ENCODE measurements at regions not wholly inside any gene's neighbourhood (a gene's known extent, or its start where the extent isn't known, plus 50 kb on each side); places are given as distances from the start of the nearest gene placed in this dataset.
"Not testable (repeated sequence)": the region's sequence is repeated elsewhere in the genome, so short reads cannot be mapped to it uniquely, and the experiment has no call there.

- no peaks in the 10 kb centered on the region for H3K36me3 Mint-ChIP-seq
- no peak for ATAC-seq
- no peak overlapping the region for H3K4me3 Mint-ChIP-seq
- H3K4me1 Mint-ChIP-seq, result no peaks in the 10 kb centered on the region
- H3K9me3 Mint-ChIP-seq, result peaks cover 4% of the 10 kb centered on the region
- no peak overlapping the region for H3K27ac Mint-ChIP-seq
- DNase-seq (ENCODE audit: low spot score in 2 of 2), result no peak
These were observed 104.8 kb downstream of the PSMG1 start for GRCh38 chr21:39078322-39079065.

- Mint-ChIP-seq H3K36me3 (no peaks in the 10 kb centered on the region), H3K4me3 (no peak overlapping the region)
These were observed 105.4 kb downstream of the PSMG1 start for GRCh38 chr21:39077876-39078275.

GRCh38 chr21:39074508-39074907 lies 108.7 kb downstream of the PSMG1 start:
- ATAC-seq (no peak), DNase-seq (ENCODE audit: low spot score in 2 of 2) (no peak)
- Mint-ChIP-seq H3K27ac (no peak overlapping the region), H3K36me3 (no peaks in the 10 kb centered on the region), H3K9me3 (peaks cover 4% of the 10 kb centered on the region), H3K4me3 (no peak overlapping the region), H3K4me1 (no peaks in the 10 kb centered on the region)

More at GRCh38 chr21:39077876-39078275, 105.4 kb downstream of the PSMG1 start:
- DNase-seq (ENCODE audit: low spot score in 2 of 2) (no peak), ATAC-seq (no peak)
- Mint-ChIP-seq H3K9me3 (peaks cover 4% of the 10 kb centered on the region), H3K4me1 (no peaks in the 10 kb centered on the region), H3K27ac (no peak overlapping the region)

GRCh38 chr21:39073717-39074116 lies 109.5 kb downstream of the PSMG1 start:
- DNase-seq (ENCODE audit: low spot score in 2 of 2), result no peak

GRCh38 chr21:39073063-39073462 lies 110.2 kb downstream of the PSMG1 start:
- ATAC-seq (no peak), DNase-seq (ENCODE audit: low spot score in 2 of 2) (no peak)
- H3K36me3 Mint-ChIP-seq, result no peaks in the 10 kb centered on the region
- H3K27ac Mint-ChIP-seq, result no peak overlapping the region
- H3K4me3 Mint-ChIP-seq, result no peak overlapping the region
- H3K9me3 Mint-ChIP-seq, result peaks cover 4% of the 10 kb centered on the region
- no peaks in the 10 kb centered on the region for H3K4me1 Mint-ChIP-seq

More at GRCh38 chr21:39073717-39074116, 109.5 kb downstream of the PSMG1 start:
- peaks cover 4% of the 10 kb centered on the region for H3K9me3 Mint-ChIP-seq
- H3K27ac Mint-ChIP-seq, result no peak overlapping the region
- ATAC-seq, result no peak
- H3K4me3 Mint-ChIP-seq, result no peak overlapping the region
- H3K4me1 Mint-ChIP-seq, result no peaks in the 10 kb centered on the region
- no peaks in the 10 kb centered on the region for H3K36me3 Mint-ChIP-seq

- Mint-ChIP-seq H3K27ac (no peak overlapping the region), H3K36me3 (no peaks in the 10 kb centered on the region), H3K4me1 (no peaks in the 10 kb centered on the region), H3K4me3 (no peak overlapping the region), H3K9me3 (peaks cover 4% of the 10 kb centered on the region)
- DNase-seq (ENCODE audit: low spot score in 2 of 2), result no peak
- ATAC-seq, result no peak
These were observed 110.8 kb downstream of the PSMG1 start for GRCh38 chr21:39072468-39072867.

- Mint-ChIP-seq H3K27ac (no peak overlapping the region), H3K4me1 (no peaks in the 10 kb centered on the region), H3K9me3 (peaks cover 4% of the 10 kb centered on the region), H3K4me3 (no peak overlapping the region), H3K36me3 (no peaks in the 10 kb centered on the region)
- no peak for ATAC-seq
- DNase-seq (ENCODE audit: low spot score in 2 of 2), result no peak
These were observed 111.5 kb downstream of the PSMG1 start for GRCh38 chr21:39071623-39072214.

GRCh38 chr21:39069856-39070255 lies 113.4 kb downstream of the PSMG1 start:
- H3K36me3 Mint-ChIP-seq; H3K9me3 Mint-ChIP-seq; H3K27ac Mint-ChIP-seq; DNase-seq (ENCODE audit: low spot score in 2 of 2); ATAC-seq; H3K4me3 Mint-ChIP-seq; H3K4me1 Mint-ChIP-seq: not testable (repeated sequence)

GRCh38 chr21:39066829-39067780 lies 116.1 kb downstream of the PSMG1 start:
- H3K9me3 Mint-ChIP-seq, result no peaks in the 10 kb centered on the region
- no peaks in the 10 kb centered on the region for H3K4me1 Mint-ChIP-seq
- no peak overlapping the region for H3K27ac Mint-ChIP-seq
- ATAC-seq (no peak), DNase-seq (ENCODE audit: low spot score in 2 of 2) (no peak)
- no peak overlapping the region for H3K4me3 Mint-ChIP-seq
- no peaks in the 10 kb centered on the region for H3K36me3 Mint-ChIP-seq

GRCh38 chr21:39065917-39066316 lies 117.3 kb downstream of the PSMG1 start:
- Mint-ChIP-seq H3K4me1 (no peaks in the 10 kb centered on the region), H3K4me3 (no peak overlapping the region), H3K36me3 (no peaks in the 10 kb centered on the region), H3K27ac (no peak overlapping the region), H3K9me3 (no peaks in the 10 kb centered on the region)
- DNase-seq (ENCODE audit: low spot score in 2 of 2), result no peak
- ATAC-seq, result no peak

GRCh38 chr21:39064325-39065012 lies 118.8 kb downstream of the PSMG1 start:
- ATAC-seq (no peak), DNase-seq (ENCODE audit: low spot score in 2 of 2) (no peak)
- Mint-ChIP-seq H3K27ac (no peak overlapping the region), H3K9me3 (no peaks in the 10 kb centered on the region), H3K4me3 (no peak overlapping the region), H3K4me1 (no peaks in the 10 kb centered on the region), H3K36me3 (no peaks in the 10 kb centered on the region)

GRCh38 chr21:39063517-39063916 lies 119.7 kb downstream of the PSMG1 start:
- Mint-ChIP-seq H3K9me3 (no peaks in the 10 kb centered on the region), H3K36me3 (no peaks in the 10 kb centered on the region), H3K4me3 (no peak overlapping the region), H3K27ac (no peak overlapping the region), H3K4me1 (no peaks in the 10 kb centered on the region)
- DNase-seq (ENCODE audit: low spot score in 2 of 2) (no peak), ATAC-seq (no peak)

GRCh38 chr21:39062196-39062595 lies 121.1 kb downstream of the PSMG1 start:
- Mint-ChIP-seq H3K4me1 (no peaks in the 10 kb centered on the region), H3K4me3 (no peak overlapping the region), H3K27ac (no peak overlapping the region), H3K9me3 (no peaks in the 10 kb centered on the region), H3K36me3 (no peaks in the 10 kb centered on the region)
- ATAC-seq (peak; percentile 29), DNase-seq (ENCODE audit: low spot score in 2 of 2) (no peak)

- no peaks in the 10 kb centered on the region for H3K4me1 Mint-ChIP-seq
- H3K27ac Mint-ChIP-seq, result no peak overlapping the region
- H3K9me3 Mint-ChIP-seq, result no peaks in the 10 kb centered on the region
- DNase-seq (ENCODE audit: low spot score in 2 of 2) (no peak), ATAC-seq (peak; percentile 29)
- H3K4me3 Mint-ChIP-seq, result no peak overlapping the region
- H3K36me3 Mint-ChIP-seq, result no peaks in the 10 kb centered on the region
These were observed 121.5 kb downstream of the PSMG1 start for GRCh38 chr21:39061766-39062165.

- DNase-seq (ENCODE audit: low spot score in 2 of 2) (no peak), ATAC-seq (no peak)
- no peak overlapping the region for H3K4me3 Mint-ChIP-seq
- H3K27ac Mint-ChIP-seq, result no peak overlapping the region
- no peaks in the 10 kb centered on the region for H3K4me1 Mint-ChIP-seq
- no peaks in the 10 kb centered on the region for H3K36me3 Mint-ChIP-seq
- H3K9me3 Mint-ChIP-seq, result no peaks in the 10 kb centered on the region
These were observed 122.7 kb downstream of the PSMG1 start for GRCh38 chr21:39060485-39061083.

Data from stimulated activated effector memory CD8-positive, alpha-beta T cell treated with anti-CD3 and anti-CD28 coated beads, Interleukin-12 subunit alpha, Interleukin-12 subunit beta, amount 100 ng/mL, for 72 hours (primary cell).